ENCODE measurements at regions not wholly inside any gene's neighbourhood (a gene's known extent, or its start where the extent isn't known, plus 50 kb on each side); places are given as distances from the start of the nearest gene placed in this dataset.
"Not testable (repeated sequence)": the region's sequence is repeated elsewhere in the genome, so short reads cannot be mapped to it uniquely, and the experiment has no call there.

DNA sequence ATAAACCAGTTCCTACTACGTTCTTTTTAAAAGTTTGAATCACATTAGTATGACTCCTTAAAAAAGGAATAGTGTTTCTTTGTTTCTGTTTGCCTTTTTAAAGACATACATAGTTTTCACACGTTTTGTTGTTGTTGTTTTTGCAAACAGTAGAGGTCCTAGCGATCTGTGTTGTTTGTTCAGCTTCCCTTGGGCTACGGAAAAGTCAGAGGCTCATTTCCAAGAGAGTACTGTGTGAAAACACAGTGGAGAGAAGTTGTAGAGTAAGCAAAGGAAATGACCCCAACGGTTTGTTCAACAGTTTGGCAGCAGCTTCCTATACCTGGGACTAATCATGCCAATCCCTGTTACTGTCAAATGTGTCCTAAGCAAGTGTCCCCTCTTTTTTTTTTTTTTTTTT is 87.1 kb upstream of the STEAP1 start:
- no peak for DNase-seq

GRCh38 chr7:90070238-90070637 is 84.0 kb upstream of the STEAP1 start:
- DNase-seq = not testable (repeated sequence)

DNA sequence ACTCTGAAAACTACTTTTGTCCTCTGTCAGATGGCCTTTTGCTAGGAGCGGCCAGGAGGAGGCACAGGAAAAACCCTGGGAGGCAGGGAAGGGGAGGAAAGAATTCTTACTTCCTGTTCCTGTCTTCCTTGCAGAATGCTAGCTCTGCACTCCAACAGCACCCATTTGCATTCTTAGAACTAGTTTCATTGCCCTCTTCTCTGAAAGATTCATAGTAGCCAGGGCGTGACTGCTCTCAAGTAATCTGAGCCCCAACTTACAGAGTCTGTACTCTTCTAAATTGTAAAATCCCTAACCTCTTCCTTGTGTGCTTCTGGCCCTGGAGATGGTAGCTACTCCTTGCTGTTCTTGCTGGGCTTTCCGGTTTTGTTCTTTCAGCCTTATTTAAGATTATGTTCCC is 75.3 kb upstream of the STEAP1 start:
- DNase-seq = no peak

DNA sequence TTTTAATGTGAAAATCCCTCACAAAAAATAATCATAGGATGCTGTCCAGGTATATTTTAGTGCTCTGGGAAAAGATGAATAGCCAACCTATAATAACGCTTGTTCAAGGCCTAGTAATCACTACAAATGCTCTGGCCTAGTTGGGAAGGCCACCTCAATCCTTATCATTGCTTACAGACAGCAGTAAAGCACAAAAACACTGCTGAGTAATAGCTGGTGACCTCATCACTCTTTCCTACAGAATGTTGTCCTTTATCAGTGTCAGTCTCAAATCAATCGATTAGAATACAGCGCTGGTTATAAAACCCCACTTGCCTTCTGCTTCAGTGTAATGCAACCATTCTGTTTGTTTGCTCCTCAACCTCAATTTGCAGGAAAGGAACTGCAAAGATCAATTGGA is 72.6 kb upstream of the STEAP1 start:
- no peak for DNase-seq

GRCh38 chr7:90092506-90092905 is 61.8 kb upstream of the STEAP1 start:
- DNase-seq = no peak

- DNase-seq = no peak
Measured at GRCh38 chr7:90094030-90094429, 60.2 kb upstream of the STEAP1 start.
